SH-SY5Y (cell line): ENCODE measurements at regions not wholly inside any gene's neighbourhood (a gene's known extent, or its start where the extent isn't known, plus 50 kb on each side); places are given as distances from the start of the nearest gene placed in this dataset.

ENCODE experiments used
- GATA2 ChIP-seq: IDR thresholded peaks from 2 replicates; pipeline ENCODE4 v1.6.1; 2011; ENCODE audit warnings: mild to moderate bottlenecking, low read depth, low read length
- GATA3 ChIP-seq: IDR thresholded peaks from 2 replicates; pipeline ENCODE4 v1.6.1; 2011; ENCODE audit warnings: low read depth, mild to moderate bottlenecking, low read length, moderate library complexity

DNA sequence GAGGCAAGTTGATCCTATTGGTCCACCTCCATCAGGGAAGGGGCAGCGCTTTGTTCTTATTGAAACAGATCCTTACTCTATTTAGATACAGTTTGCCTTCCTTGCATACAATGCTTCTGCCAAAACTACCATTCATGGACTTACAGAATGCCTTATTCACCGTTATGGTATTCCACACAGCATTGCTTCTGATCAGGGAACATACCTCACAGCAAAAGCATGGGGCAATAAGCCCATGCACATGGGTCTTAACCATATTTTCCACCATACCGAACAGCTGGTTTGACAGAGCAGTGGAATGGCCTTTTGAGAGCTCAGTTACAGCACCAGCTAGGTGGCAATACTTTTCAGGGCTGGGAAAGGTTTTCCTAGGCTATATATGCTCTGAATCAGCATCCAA lies 544.8 kb upstream of the ADGRL4 start:
- TF ChIP-seq GATA2 = no peak
- TF ChIP-seq GATA3 = no peak
